ENCODE measurements at regions not wholly inside any gene's neighbourhood (a gene's known extent, or its start where the extent isn't known, plus 50 kb on each side); places are given as distances from the start of the nearest gene placed in this dataset.
"Not testable (repeated sequence)": the region's sequence is repeated elsewhere in the genome, so short reads cannot be mapped to it uniquely, and the experiment has no call there.

DNA sequence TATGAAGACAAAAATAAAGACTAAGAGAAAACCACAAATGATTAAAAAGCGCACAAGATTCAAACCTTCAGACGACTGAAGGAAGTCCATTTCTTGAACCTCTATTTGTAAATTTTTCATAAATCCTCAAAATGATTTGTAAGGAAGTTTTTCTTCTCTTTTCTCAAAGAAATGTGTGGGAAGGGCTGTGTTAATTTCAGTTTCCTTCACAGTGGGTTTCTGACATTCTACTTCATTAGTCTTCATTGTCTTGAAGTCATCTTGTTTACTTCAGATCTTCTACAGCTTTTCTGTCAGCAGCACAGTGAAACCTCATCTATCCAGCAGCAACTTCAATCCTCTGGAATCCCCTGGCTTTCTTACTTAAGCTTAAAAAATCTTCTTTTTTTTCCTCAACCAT lies 87.6 kb upstream of the MYLIP start:
- H3K4me3 Mint-ChIP-seq (ENCODE audit: low read depth, unreplicated experiment) = no peak overlapping the region
- no peaks in the 10 kb centered on the region for H3K27me3 Mint-ChIP-seq (ENCODE audit: unreplicated experiment)
- intact Hi-C loops (cut with micrococcal nuclease; ENCODE audit: unreplicated experiment) = no loop called here
- CTCF ChIA-PET = no interaction called here
- no peaks in the 10 kb centered on the region for H3K4me1 Mint-ChIP-seq (ENCODE audit: low read depth, unreplicated experiment)
- H3K9me3 Mint-ChIP-seq (ENCODE audit: low read depth, unreplicated experiment) = peaks cover 3% of the 10 kb centered on the region
- no peaks in the 10 kb centered on the region for H3K36me3 Mint-ChIP-seq (ENCODE audit: insufficient read depth, unreplicated experiment)
- no peak for DNase-seq
- TF ChIP-seq, protein P1, sequence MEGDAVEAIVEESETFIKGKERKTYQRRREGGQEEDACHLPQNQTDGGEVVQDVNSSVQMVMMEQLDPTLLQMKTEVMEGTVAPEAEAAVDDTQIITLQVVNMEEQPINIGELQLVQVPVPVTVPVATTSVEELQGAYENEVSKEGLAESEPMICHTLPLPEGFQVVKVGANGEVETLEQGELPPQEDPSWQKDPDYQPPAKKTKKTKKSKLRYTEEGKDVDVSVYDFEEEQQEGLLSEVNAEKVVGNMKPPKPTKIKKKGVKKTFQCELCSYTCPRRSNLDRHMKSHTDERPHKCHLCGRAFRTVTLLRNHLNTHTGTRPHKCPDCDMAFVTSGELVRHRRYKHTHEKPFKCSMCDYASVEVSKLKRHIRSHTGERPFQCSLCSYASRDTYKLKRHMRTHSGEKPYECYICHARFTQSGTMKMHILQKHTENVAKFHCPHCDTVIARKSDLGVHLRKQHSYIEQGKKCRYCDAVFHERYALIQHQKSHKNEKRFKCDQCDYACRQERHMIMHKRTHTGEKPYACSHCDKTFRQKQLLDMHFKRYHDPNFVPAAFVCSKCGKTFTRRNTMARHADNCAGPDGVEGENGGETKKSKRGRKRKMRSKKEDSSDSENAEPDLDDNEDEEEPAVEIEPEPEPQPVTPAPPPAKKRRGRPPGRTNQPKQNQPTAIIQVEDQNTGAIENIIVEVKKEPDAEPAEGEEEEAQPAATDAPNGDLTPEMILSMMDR (IDR thresholded peaks at IDR 0.05; ENCODE audit: unreplicated experiment) = no peak
- H3K27ac Mint-ChIP-seq (ENCODE audit: unreplicated experiment) = no peak overlapping the region
- BruUV-seq (replicated peaks) = no TSS peak

DNA sequence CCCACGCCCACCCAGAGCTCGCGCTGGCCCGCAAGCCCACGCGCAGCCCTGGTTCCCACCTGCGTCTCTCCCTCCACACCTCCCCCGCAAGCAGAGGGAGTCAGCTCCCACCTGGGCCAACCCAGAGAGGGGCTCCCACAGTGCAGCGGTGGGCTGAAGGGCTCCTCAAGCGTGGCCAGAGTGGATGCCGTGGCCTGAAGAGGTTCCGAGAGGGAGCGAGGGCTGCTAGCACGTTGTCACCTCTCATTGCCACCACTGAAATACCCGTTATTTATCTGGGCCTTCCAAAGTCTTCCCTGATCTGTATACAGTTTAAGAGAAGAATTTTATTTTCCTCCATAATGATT lies 88.3 kb upstream of the MYLIP start:
- H3K27ac Mint-ChIP-seq (ENCODE audit: unreplicated experiment) = no peak overlapping the region
- intact Hi-C loops (cut with micrococcal nuclease; ENCODE audit: unreplicated experiment) = no loop called here

DNA sequence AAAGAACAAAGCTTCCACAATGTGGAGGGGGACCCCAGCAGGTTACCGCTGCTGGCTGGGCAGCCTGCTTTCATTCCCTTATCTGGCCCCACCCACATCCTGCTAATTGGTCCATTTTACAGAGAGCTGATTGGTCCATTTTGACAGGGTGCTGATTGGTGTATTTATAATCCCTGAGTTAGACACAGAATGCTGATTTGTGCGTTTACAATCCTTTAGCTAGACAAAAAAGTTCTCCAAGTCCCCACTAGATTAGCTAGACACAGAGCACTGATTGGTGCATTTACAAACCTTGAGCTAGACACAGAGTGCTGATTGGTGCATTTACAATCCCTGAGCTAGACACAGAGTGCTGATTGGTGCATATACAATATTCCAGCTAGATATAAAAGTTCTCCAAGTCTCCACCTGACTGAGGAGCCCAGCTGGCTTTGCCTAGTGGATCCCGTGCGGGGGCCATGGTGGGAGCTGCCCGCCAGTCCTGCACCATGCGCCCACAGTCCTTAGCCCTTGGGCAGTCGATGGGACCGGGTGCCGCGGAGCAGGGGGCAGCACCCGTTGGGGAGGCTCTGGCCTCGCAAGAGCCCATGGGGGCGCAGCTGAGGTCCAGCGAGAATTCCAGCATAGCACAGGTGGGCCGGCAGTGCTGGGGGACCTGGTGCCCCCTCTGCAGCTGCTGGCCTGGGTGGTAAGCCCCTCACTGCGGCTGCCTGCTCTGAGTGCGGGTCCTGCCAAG lies 88.8 kb upstream of the MYLIP start:
- H3K27ac Mint-ChIP-seq (ENCODE audit: unreplicated experiment); DNase-seq; H3K9me3 Mint-ChIP-seq (ENCODE audit: low read depth, unreplicated experiment); H3K36me3 Mint-ChIP-seq (ENCODE audit: insufficient read depth, unreplicated experiment); H3K4me3 Mint-ChIP-seq (ENCODE audit: low read depth, unreplicated experiment); CTCF ChIA-PET; H3K27me3 Mint-ChIP-seq (ENCODE audit: unreplicated experiment); intact Hi-C loops (cut with micrococcal nuclease; ENCODE audit: unreplicated experiment); BruUV-seq (replicated peaks); H3K4me1 Mint-ChIP-seq (ENCODE audit: low read depth, unreplicated experiment): not testable (repeated sequence)

More for the DNA sequence above, 88.3 kb upstream of the MYLIP start:
- BruUV-seq (replicated peaks) = no TSS peak
- CTCF ChIA-PET = no interaction called here
- no peaks in the 10 kb centered on the region for H3K36me3 Mint-ChIP-seq (ENCODE audit: insufficient read depth, unreplicated experiment)
- no peaks in the 10 kb centered on the region for H3K4me1 Mint-ChIP-seq (ENCODE audit: low read depth, unreplicated experiment)
- H3K9me3 Mint-ChIP-seq (ENCODE audit: low read depth, unreplicated experiment) = peaks cover 3% of the 10 kb centered on the region
- no peaks in the 10 kb centered on the region for H3K27me3 Mint-ChIP-seq (ENCODE audit: unreplicated experiment)
- H3K4me3 Mint-ChIP-seq (ENCODE audit: low read depth, unreplicated experiment) = no peak overlapping the region
- TF ChIP-seq, protein P1 (IDR thresholded peaks at IDR 0.05; ENCODE audit: unreplicated experiment) = no peak
- DNase-seq = no peak

DNA sequence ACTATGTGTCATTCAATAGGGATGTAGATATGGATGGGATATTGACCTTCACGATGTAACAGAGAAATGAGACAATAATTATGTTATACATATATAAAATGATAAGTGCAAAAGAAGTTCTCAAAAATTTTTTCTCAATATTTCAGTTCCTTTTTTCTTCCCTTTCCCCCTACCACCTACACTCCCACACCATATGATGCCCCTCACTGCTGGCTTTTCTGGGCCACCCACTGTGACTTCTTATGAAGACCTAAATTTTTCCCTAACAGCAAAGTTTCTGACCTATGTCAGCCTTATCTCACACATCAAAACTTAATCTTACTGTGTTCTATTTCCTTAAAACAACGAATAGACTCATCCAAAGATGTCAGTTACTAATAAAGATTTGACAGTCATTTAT lies 89.9 kb upstream of the MYLIP start:
- Mint-ChIP-seq H3K9me3 (ENCODE audit: low read depth, unreplicated experiment) (peaks cover 3% of the 10 kb centered on the region), H3K4me3 (ENCODE audit: low read depth, unreplicated experiment) (no peak overlapping the region), H3K27me3 (ENCODE audit: unreplicated experiment) (no peaks in the 10 kb centered on the region), H3K27ac (ENCODE audit: unreplicated experiment) (no peak overlapping the region), H3K4me1 (ENCODE audit: low read depth, unreplicated experiment) (no peaks in the 10 kb centered on the region), H3K36me3 (ENCODE audit: insufficient read depth, unreplicated experiment) (no peaks in the 10 kb centered on the region)
- BruUV-seq (replicated peaks) = no TSS peak
- TF ChIP-seq, protein P1 (IDR thresholded peaks at IDR 0.05; ENCODE audit: unreplicated experiment) = no peak
- no peak for DNase-seq
- intact Hi-C loops (cut with micrococcal nuclease; ENCODE audit: unreplicated experiment) = no loop called here
- CTCF ChIA-PET = no interaction called here

DNA sequence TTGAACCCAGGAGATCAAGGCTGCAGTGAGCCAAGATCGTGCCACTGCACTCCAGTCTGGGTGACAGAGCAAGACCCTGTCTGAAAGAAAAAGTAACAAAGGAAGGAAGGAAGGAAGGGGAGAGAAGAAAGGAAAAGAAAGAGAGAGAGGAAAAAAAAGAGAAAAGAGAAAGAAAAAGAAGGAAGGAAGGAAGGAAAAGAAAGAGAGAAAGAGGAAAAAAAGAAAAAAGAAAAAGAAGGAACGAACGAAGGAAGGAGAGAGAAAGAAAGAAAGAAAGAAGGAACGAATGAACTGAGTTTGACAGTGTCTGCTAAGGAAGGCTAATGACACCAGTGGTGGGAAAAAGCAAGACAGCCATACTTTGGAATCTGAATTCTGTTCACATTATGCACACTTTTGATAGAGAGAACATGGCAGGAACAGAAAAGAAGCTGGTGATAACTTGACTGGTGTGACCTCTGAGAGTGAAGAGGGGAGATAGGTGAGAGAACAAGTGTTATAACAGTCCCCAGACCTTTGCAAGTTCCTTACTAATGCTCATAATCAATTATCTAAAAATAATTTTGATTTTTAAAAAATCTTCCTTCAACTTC lies 93.3 kb upstream of the MYLIP start:
- H3K36me3 Mint-ChIP-seq (ENCODE audit: insufficient read depth, unreplicated experiment) = no peaks in the 10 kb centered on the region
- H3K4me3 Mint-ChIP-seq (ENCODE audit: low read depth, unreplicated experiment) = no peak overlapping the region
- no peak for DNase-seq
- CTCF ChIA-PET = no interaction called here
- no TSS peak for BruUV-seq (replicated peaks)
- TF ChIP-seq, protein P1 (IDR thresholded peaks at IDR 0.05; ENCODE audit: unreplicated experiment) = no peak
- no peaks in the 10 kb centered on the region for H3K27me3 Mint-ChIP-seq (ENCODE audit: unreplicated experiment)
- H3K27ac Mint-ChIP-seq (ENCODE audit: unreplicated experiment) = no peak overlapping the region
- H3K4me1 Mint-ChIP-seq (ENCODE audit: low read depth, unreplicated experiment) = no peaks in the 10 kb centered on the region
- peaks cover 6% of the 10 kb centered on the region for H3K9me3 Mint-ChIP-seq (ENCODE audit: low read depth, unreplicated experiment)
- intact Hi-C loops (cut with micrococcal nuclease; ENCODE audit: unreplicated experiment) = no loop called here
